A549 (cell line): ENCODE measurements at regions not wholly inside any gene's neighbourhood (a gene's known extent, or its start where the extent isn't known, plus 50 kb on each side); places are given as distances from the start of the nearest gene placed in this dataset.
A peak's percentile ranks its signal among the peaks of the same experiment; 100 is the strongest.

Source experiments
- ATAC-seq, 2 experiments: fragments of 200-7000 bp in 1 of 2; fragments of >200 bp in 1 of 2; cut with Nextera tagmentation in 1 of 2; cut with Tn5 transposase in 1 of 2; 3 replicates each; pipeline versions ENCODE4 v1.8.0 to v1.9.1; 2018 to 2020; ENCODE audit warnings: mild to moderate bottlenecking in 1 of 2, moderate library complexity in 1 of 2
- CTCF ChIA-PET: fragments of 300-600 bp; sonication (Branson Sonifier 250); formaldehyde crosslinking; extraction: SDS; loops from one replicate; lab custom pipeline; 2021; ENCODE audit warnings: antibody characterized with exemption, inconsistent platforms; lab: Yijun Ruan, JAX
- POLR2A ChIA-PET: fragments of 350-600 bp; formaldehyde crosslinking; extraction: SDS; loops from one replicate; lab custom pipeline; 2021; ENCODE audit warnings: antibody characterized with exemption, inconsistent platforms; lab: Yijun Ruan, JAX
- DNase-seq, 2 experiments: peaks; one replicate each; pipeline versions ENCODE4 v3.0.0 to v3.0.0-alpha.2; 2011 to 2016; ENCODE audit warnings: low read depth in 1 of 2, low spot score in 1 of 2
- FAIRE-seq: peaks from 2 replicates; lab custom pipeline; 2011; peaks lifted over from hg19 to GRCh38; lab: Jason Lieb, UNC
- H3K27ac ChIP-seq, 2 experiments: fragments of >200 bp; sonication (Bioruptor Twin); formaldehyde crosslinking; 3 replicates each; pipeline ENCODE4 v1.5.1; 2016 to 2017
- H3K4me1 ChIP-seq: fragments of >200 bp; sonication (Bioruptor Twin); formaldehyde crosslinking; 3 replicates; pipeline ENCODE4 v1.6.1; 2016
- H3K4me2 ChIP-seq: fragments of >200 bp; sonication (Bioruptor Twin); formaldehyde crosslinking; 3 replicates; pipeline ENCODE4 v1.6.1; 2016
- H3K4me3 ChIP-seq: fragments of >200 bp; sonication (Bioruptor Twin); formaldehyde crosslinking; 3 replicates; pipeline ENCODE4 v1.5.1; 2016
- H3K9me3 ChIP-seq: fragments of >200 bp; sonication (Bioruptor Twin); formaldehyde crosslinking; 3 replicates; pipeline ENCODE4 v1.6.1; 2016
- CEBPB ChIP-seq, 2 experiments: fragments of >200 bp in 1 of 2; sonication (Bioruptor Twin) in 1 of 2; formaldehyde crosslinking in 1 of 2; IDR thresholded peaks; 2 replicates each; pipeline ENCODE4 v1.6.1; 2012 to 2016
- EHF ChIP-seq: fragments of 250-450 bp; sonication (Bioruptor Pico); IDR thresholded peaks from 2 replicates; pipeline ENCODE4 v1.5.0; 2020; ENCODE audit warnings: mild to moderate bottlenecking
- EP300 ChIP-seq, 2 experiments: fragments of >200 bp; sonication (Bioruptor Twin); formaldehyde crosslinking; IDR thresholded peaks; 2 replicates in 1 of 2; 3 replicates in 1 of 2; pipeline ENCODE4 v1.6.1; 2016 to 2017
- FOSL2 ChIP-seq, 2 experiments: fragments of 450-650 bp in 1 of 2; fragments of >200 bp in 1 of 2; sonication (Bioruptor Twin) in 1 of 2; formaldehyde crosslinking; IDR thresholded peaks; 2 replicates each; pipeline versions ENCODE4 v1.5.0 to v1.6.1; 2016 to 2020; ENCODE audit warnings: mild to moderate bottlenecking in 1 of 2, moderate library complexity in 1 of 2
- GATA3 ChIP-seq: IDR thresholded peaks from 2 replicates; pipeline ENCODE4 v1.6.1; 2012; ENCODE audit warnings: borderline replicate concordance
- HOXB13 ChIP-seq: fragments of 250-450 bp; sonication (Bioruptor Pico); IDR thresholded peaks from 2 replicates; pipeline ENCODE4 v1.5.0; 2020; ENCODE audit warnings: low read depth, mild to moderate bottlenecking, moderate library complexity
- JUN ChIP-seq, 2 experiments: fragments of >200 bp; sonication (Bioruptor Twin); formaldehyde crosslinking; IDR thresholded peaks; 2 replicates in 1 of 2; 3 replicates in 1 of 2; pipeline ENCODE4 v1.6.1; 2016 to 2017
- MAX ChIP-seq: IDR thresholded peaks from 2 replicates; pipeline ENCODE4 v1.6.1; 2012
- MAZ ChIP-seq: fragments of 150-350 bp; IDR thresholded peaks from 2 replicates; pipeline ENCODE4 v1.6.1; 2014; ENCODE audit warnings: antibody characterized with exemption, low read depth, low read length, borderline replicate concordance
- RAD21 ChIP-seq, 2 experiments: fragments of >200 bp in 1 of 2; sonication (Bioruptor Twin) in 1 of 2; formaldehyde crosslinking in 1 of 2; IDR thresholded peaks in 1 of 2; conservative IDR thresholded peaks in 1 of 2; 2 replicates in 1 of 2; 3 replicates in 1 of 2; pipeline ENCODE4 v1.6.1; 2012 to 2018; ENCODE audit warnings: inconsistent platforms in 1 of 2
- RNF2 ChIP-seq: fragments of 200-600 bp; sonication (generic); IDR thresholded peaks from 2 replicates; pipeline ENCODE4 v1.6.1; 2016; ENCODE audit warnings: low read depth, mild to moderate bottlenecking, antibody characterized with exemption, moderate library complexity, borderline replicate concordance
- SMC3 ChIP-seq: fragments of >200 bp; sonication (Bioruptor Twin); formaldehyde crosslinking; IDR thresholded peaks from 3 replicates; pipeline ENCODE4 v1.6.1; 2018; ENCODE audit warnings: inconsistent platforms
- ZFP36 ChIP-seq: fragments of 450-650 bp; IDR thresholded peaks from 2 replicates; pipeline ENCODE4 v1.6.1; 2014; ENCODE audit warnings: borderline replicate concordance; ENCODE audit not compliant: partially characterized antibody
- WGBS: methylation state at CpG from one replicate; pipeline ENCODE4 v1.1.6; 2017; ENCODE audit errors: missing lambda C conversion rate; 5-methylcytosine and 5-hydroxymethylcytosine counted together
- TF ChIP-seq, protein P1 (sequence below): fragments of >200 bp; sonication (Bioruptor Twin); formaldehyde crosslinking; IDR thresholded peaks from 3 replicates; pipeline ENCODE4 v1.6.1; 2016

GRCh38 chr20:50283922-50284810, 93.5 kb downstream of the CEBPB start:
- CTCF ChIA-PET: interaction anchor here (0.7 to 4.1 kb wide), 16 partner anchors 8 to 937 kb away, joined by 3 to 14 read pairs (median 4); partner anchors contain the start of gene BCAS4
- Histone ChIP-seq H3K4me2 (peak overlapping the region; percentile 65), H3K9me3 (no peaks in the 10 kb centered on the region), H3K27ac (peak overlapping the region; percentile 96), H3K4me1 (peaks cover 80% of the 10 kb centered on the region), H3K4me3 (no peak overlapping the region)
- 43% methylated on average over 24 of the region's 24 CpGs for WGBS
- peak; percentile 61 to 80 for DNase-seq
- ATAC-seq: peak; percentile 53 to 54
- TF ChIP-seq GATA3: no peak
- TF ChIP-seq SMC3: peak; percentile 20; the same call in 1 of the 3 replicates
- TF ChIP-seq EHF (CRISPR knock-in tag): 0 out of 2 replicates have a peak, but pooled peaks have one; percentile 59
- TF ChIP-seq CEBPB (IDR thresholded peaks at IDR 0.05): peak; percentile 95 to 98
- TF ChIP-seq FOSL2 (IDR thresholded peaks at IDR 0.05): no peak
- TF ChIP-seq FOSL2 (CRISPR knock-in tag; IDR thresholded peaks at IDR 0.05): peak; percentile 59
- peak in 1 of 2 experiments; percentile 81; a peak in 2 of 5 replicates for TF ChIP-seq JUN (IDR thresholded peaks at IDR 0.05)
- peak; percentile 54 to 62; a peak in 3 of 5 replicates for TF ChIP-seq EP300 (IDR thresholded peaks at IDR 0.05)
- TF ChIP-seq, protein P1, sequence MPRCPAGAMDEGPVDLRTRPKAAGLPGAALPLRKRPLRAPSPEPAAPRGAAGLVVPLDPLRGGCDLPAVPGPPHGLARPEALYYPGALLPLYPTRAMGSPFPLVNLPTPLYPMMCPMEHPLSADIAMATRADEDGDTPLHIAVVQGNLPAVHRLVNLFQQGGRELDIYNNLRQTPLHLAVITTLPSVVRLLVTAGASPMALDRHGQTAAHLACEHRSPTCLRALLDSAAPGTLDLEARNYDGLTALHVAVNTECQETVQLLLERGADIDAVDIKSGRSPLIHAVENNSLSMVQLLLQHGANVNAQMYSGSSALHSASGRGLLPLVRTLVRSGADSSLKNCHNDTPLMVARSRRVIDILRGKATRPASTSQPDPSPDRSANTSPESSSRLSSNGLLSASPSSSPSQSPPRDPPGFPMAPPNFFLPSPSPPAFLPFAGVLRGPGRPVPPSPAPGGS: 0 out of 3 replicates have a peak, but pooled peaks have one; percentile 21
- peak; percentile 75 for TF ChIP-seq MAX
- TF ChIP-seq RAD21 (conservative IDR thresholded peaks at IDR 0.05 in 1 of 2, IDR thresholded peaks at IDR 0.05 in 1 of 2): 0 out of 5 replicates have a peak, but pooled peaks of 1 of the 2 experiments have one; percentile 26
- no peak for TF ChIP-seq MAZ
- no peak for TF ChIP-seq RNF2
- peak; percentile 92 for TF ChIP-seq ZFP36
- POLR2A ChIA-PET: interaction anchor here (1.1 to 2.6 kb wide), 3 partner anchors 24 to 93 kb away, joined by 3 to 9 read pairs (median 4); partner anchors contain the start of gene CEBPB
- FAIRE-seq: no peak

DNA sequence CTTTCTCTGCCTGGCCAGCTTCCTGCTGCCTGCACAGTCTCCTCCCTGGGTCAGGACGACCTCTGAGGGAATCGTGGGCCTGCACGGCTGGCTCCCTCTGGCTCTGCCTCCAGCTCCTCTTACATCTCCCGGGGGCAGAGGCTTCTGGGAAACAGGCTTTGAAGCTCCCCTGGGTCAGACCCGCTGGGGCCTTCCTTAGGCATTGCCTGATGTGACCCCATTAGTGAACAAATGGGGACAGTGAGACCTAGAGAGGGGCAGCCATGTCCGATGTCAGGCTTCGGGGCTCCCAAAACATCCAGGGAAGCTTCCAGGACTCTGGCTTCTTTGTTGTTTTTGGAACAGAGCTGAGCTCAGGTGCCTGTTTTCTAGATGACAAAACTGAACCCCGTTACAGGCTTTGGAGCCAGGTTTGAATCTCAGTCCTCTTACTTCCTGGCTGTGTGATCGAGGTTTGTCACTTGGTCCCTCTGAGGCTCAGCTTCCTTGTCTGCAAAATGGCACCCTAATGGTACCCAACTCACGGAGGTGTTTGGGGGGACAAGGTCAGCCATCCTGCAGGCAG, 94.3 kb downstream of the CEBPB start:
- FAIRE-seq (no peak), ATAC-seq (0 out of 6 replicates have a peak, but pooled peaks of 1 of the 2 experiments have one; percentile 2), DNase-seq (no peak)
- no peak overlapping the region for H3K4me3 ChIP-seq
- no peak for TF ChIP-seq RAD21 (conservative IDR thresholded peaks at IDR 0.05 in 1 of 2, IDR thresholded peaks at IDR 0.05 in 1 of 2)
- TF ChIP-seq HOXB13: 0 out of 2 replicates have a peak, but pooled peaks have one; percentile 53
- H3K4me2 ChIP-seq: peak overlapping the region; percentile 77
- H3K27ac ChIP-seq: peak overlapping the region; percentile 96
- CTCF ChIA-PET: interaction anchor here (0.7 to 4.1 kb wide), 15 partner anchors 9 to 938 kb away, joined by 3 to 14 read pairs (median 4); partner anchors contain the start of gene BCAS4
- peaks cover 73% of the 10 kb centered on the region for H3K4me1 ChIP-seq
- H3K9me3 ChIP-seq: 0 out of 3 replicates have a peak, but pooled peaks cover 2% of the 10 kb centered on the region
- POLR2A ChIA-PET: interaction anchor here (0.7 to 2.6 kb wide), 4 partner anchors 23 to 94 kb away, joined by 3 to 9 read pairs (median 4); partner anchors contain the start of gene CEBPB
- 90% methylated on average over 9 of the region's 10 CpGs for WGBS

DNA sequence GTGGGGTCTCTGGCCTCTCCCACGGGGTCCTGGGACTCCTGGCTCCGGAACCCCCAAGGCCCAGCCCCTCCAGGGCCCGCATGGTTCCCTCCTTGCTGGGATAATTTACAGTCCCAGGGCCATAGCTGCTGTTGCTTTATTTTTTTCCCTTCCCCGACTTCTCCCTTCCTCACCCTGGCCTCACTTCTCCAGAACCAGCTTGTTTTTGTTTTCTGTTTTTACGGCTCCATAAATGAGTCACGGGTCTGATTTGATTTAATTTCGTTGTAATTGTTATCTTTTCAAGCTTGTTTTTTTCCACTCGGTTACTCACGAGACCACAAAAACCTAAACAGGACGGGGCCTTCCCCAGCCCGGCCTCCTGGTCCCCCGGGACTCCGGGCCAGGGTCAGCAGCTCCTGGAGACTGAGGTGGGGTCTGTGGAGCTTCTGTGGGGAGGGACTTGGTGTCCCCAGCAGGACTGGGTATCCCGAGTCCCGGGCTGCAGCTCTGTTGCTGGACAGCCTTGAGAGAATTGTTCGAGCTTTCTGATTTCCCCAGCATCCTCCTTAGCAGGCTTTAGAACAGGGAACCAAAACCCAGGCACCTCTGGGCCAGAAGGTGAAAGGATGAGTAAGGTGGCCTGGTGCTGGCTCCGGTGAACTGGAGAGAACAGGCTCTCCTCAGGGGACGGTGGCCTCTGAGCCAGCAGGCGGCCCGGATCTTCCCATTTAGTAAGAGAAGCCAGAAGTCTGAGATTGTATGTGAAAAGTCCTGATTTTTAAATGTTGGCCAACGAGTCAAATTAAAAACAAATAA, 94.9 kb downstream of the CEBPB start:
- H3K4me2 ChIP-seq: peak overlapping the region; percentile 77

More for the DNA sequence above, 94.9 kb downstream of the CEBPB start:
- peak in 1 of 2 experiments; percentile 38; a peak in 3 of 6 replicates for ATAC-seq
- Histone ChIP-seq H3K4me1 (peaks cover 70% of the 10 kb centered on the region), H3K27ac (peak overlapping the region; percentile 96), H3K9me3 (0 out of 3 replicates have a peak, but pooled peaks cover 2% of the 10 kb centered on the region), H3K4me3 (no peak overlapping the region)
- no peak for TF ChIP-seq FOSL2 (IDR thresholded peaks at IDR 0.05)
- 0 out of 2 replicates have a peak, but pooled peaks have one; percentile 13 for TF ChIP-seq FOSL2 (CRISPR knock-in tag; IDR thresholded peaks at IDR 0.05)
- no peak for TF ChIP-seq MAX
- ChIA-PET POLR2A (interaction anchor here (0.7 to 2.6 kb wide), 4 partner anchors 24 to 95 kb away, joined by 4 to 9 read pairs (median 4); partner anchors contain the start of gene CEBPB), CTCF (interaction anchor here (0.9 to 4.1 kb wide), 14 partner anchors 8 to 509 kb away, joined by 3 to 14 read pairs (median 5); partner anchors contain the start of gene BCAS4)
- no peak for FAIRE-seq
- no peak for DNase-seq
- WGBS: 77% methylated on average over 19 of the region's 21 CpGs
